HEK293 (cell line): ENCODE measurements at regions not wholly inside any gene's neighbourhood (a gene's known extent, or its start where the extent isn't known, plus 50 kb on each side); places are given as distances from the start of the nearest gene placed in this dataset.

Experiments
- CTCF ChIA-PET: fragments of 350-600 bp; formaldehyde crosslinking; extraction: SDS; loops from one replicate; lab custom pipeline; 2021; ENCODE audit warnings: antibody characterized with exemption; lab: Yijun Ruan, JAX
- POLR2A ChIA-PET: fragments of 300-600 bp; formaldehyde crosslinking; extraction: SDS; loops from one replicate; lab custom pipeline; 2020; ENCODE audit warnings: antibody characterized with exemption, inconsistent platforms; lab: Yijun Ruan, JAX
- H3K27ac ChIP-seq: fragments of 200-500 bp; sonication (Bioruptor generic); 2 replicates; pipeline ENCODE4 v1.5.1; 2014; ENCODE audit warnings: low read depth, low read length, control low read depth, inconsistent platforms; ENCODE audit errors: extremely low read depth
- H3K36me3 ChIP-seq, 2 experiments: fragments of 200-500 bp in 1 of 2; sonication (Bioruptor generic) in 1 of 2; 1 replicate in 1 of 2; 2 replicates in 1 of 2; pipeline ENCODE4 v1.5.1; 2014 to 2017; ENCODE audit warnings: inconsistent platforms in 2 of 2, low read length in 2 of 2; ENCODE audit not compliant: control insufficient read depth in 2 of 2, insufficient read depth in 1 of 2
- H3K4me1 ChIP-seq: fragments of 200-500 bp; sonication (Bioruptor generic); 2 replicates; pipeline ENCODE4 v1.5.1; 2014; ENCODE audit warnings: mild to moderate bottlenecking, low read length, inconsistent platforms; ENCODE audit not compliant: control insufficient read depth, insufficient read depth
- H3K4me3 ChIP-seq: 2 replicates; pipeline ENCODE4 v1.5.1; 2011; ENCODE audit warnings: low read depth, mild to moderate bottlenecking, control low read depth, low read length, moderate library complexity
- H3K9me3 ChIP-seq: fragments of 200-500 bp; sonication (Bioruptor generic); 2 replicates; pipeline ENCODE4 v1.5.1; 2014; ENCODE audit warnings: low read depth, low read length, inconsistent platforms; ENCODE audit not compliant: control insufficient read depth, insufficient read depth
- KLF9 ChIP-seq: fragments of 450-650 bp; formaldehyde crosslinking; IDR thresholded peaks from 2 replicates; pipeline ENCODE4 v1.5.1; 2016; ENCODE audit warnings: missing biosample characterization, missing genetic modification characterization, low read depth
- OSR2 ChIP-seq: fragments of 450-650 bp; formaldehyde crosslinking; IDR thresholded peaks from 2 replicates; pipeline ENCODE4 v1.5.1; 2016; ENCODE audit warnings: missing biosample characterization, missing genetic modification characterization
- REST ChIP-seq: fragments of 450-650 bp; formaldehyde crosslinking; IDR thresholded peaks from 2 replicates; pipeline ENCODE4 v1.5.1; 2016; ENCODE audit warnings: missing biosample characterization, missing genetic modification characterization
- SP7 ChIP-seq: fragments of 450-650 bp; formaldehyde crosslinking; IDR thresholded peaks from 2 replicates; pipeline ENCODE4 v1.5.1; 2016; ENCODE audit warnings: missing biosample characterization, missing genetic modification characterization
- ZBTB10 ChIP-seq: fragments of 450-650 bp; formaldehyde crosslinking; IDR thresholded peaks from 2 replicates; pipeline ENCODE4 v1.5.1; 2016; ENCODE audit warnings: missing biosample characterization, missing genetic modification characterization
- ZNF184 ChIP-seq: fragments of 450-650 bp; IDR thresholded peaks from 2 replicates; pipeline ENCODE4 v1.5.1; 2018; ENCODE audit warnings: missing biosample characterization, mild to moderate bottlenecking, missing genetic modification characterization
- ZNF362 ChIP-seq: fragments of 450-650 bp; formaldehyde crosslinking; IDR thresholded peaks from 2 replicates; pipeline ENCODE4 v1.5.1; 2016; ENCODE audit warnings: missing biosample characterization, missing genetic modification characterization
- ZNF394 ChIP-seq: fragments of 450-650 bp; formaldehyde crosslinking; IDR thresholded peaks from 2 replicates; pipeline ENCODE4 v1.5.1; 2016; ENCODE audit warnings: missing biosample characterization, missing genetic modification characterization, mild to moderate bottlenecking, moderate library complexity, borderline replicate concordance
- ZNF548 ChIP-seq: fragments of 450-650 bp; formaldehyde crosslinking; IDR thresholded peaks from 2 replicates; pipeline ENCODE4 v1.5.1; 2016; ENCODE audit warnings: missing biosample characterization, missing genetic modification characterization
- ZNF571 ChIP-seq: fragments of 450-650 bp; formaldehyde crosslinking; IDR thresholded peaks from 2 replicates; pipeline ENCODE4 v1.5.0; 2017; ENCODE audit warnings: missing biosample characterization, missing genetic modification characterization
- ZNF600 ChIP-seq: fragments of 450-650 bp; formaldehyde crosslinking; IDR thresholded peaks from 2 replicates; pipeline ENCODE4 v1.5.1; 2016; ENCODE audit warnings: missing biosample characterization, missing genetic modification characterization
- ZNF610 ChIP-seq: fragments of 450-650 bp; formaldehyde crosslinking; IDR thresholded peaks from 2 replicates; pipeline ENCODE4 v1.5.1; 2016; ENCODE audit warnings: missing biosample characterization, missing genetic modification characterization, borderline replicate concordance
- ZNF747 ChIP-seq: fragments of 450-650 bp; formaldehyde crosslinking; IDR thresholded peaks from 2 replicates; pipeline ENCODE4 v1.5.1; 2016; ENCODE audit warnings: missing biosample characterization, missing genetic modification characterization
- ZNF777 ChIP-seq: fragments of 450-650 bp; formaldehyde crosslinking; IDR thresholded peaks from 2 replicates; pipeline ENCODE4 v1.5.1; 2017; ENCODE audit warnings: missing biosample characterization, missing genetic modification characterization, borderline replicate concordance
- ZNF792 ChIP-seq: fragments of 450-650 bp; formaldehyde crosslinking; IDR thresholded peaks from 2 replicates; pipeline ENCODE4 v1.5.1; 2016; ENCODE audit warnings: missing biosample characterization, missing genetic modification characterization
- ZNF837 ChIP-seq: fragments of 450-650 bp; formaldehyde crosslinking; IDR thresholded peaks from 2 replicates; pipeline ENCODE4 v1.5.1; 2016; ENCODE audit warnings: missing biosample characterization, missing genetic modification characterization
- ZSCAN23 ChIP-seq: fragments of 450-650 bp; formaldehyde crosslinking; IDR thresholded peaks from 2 replicates; pipeline ENCODE4 v1.5.1; 2016; ENCODE audit warnings: missing biosample characterization, missing genetic modification characterization
- ZXDB ChIP-seq: fragments of 450-650 bp; formaldehyde crosslinking; IDR thresholded peaks from 2 replicates; pipeline ENCODE4 v1.5.1; 2016; ENCODE audit warnings: missing biosample characterization, missing genetic modification characterization
- TF ChIP-seq, protein P1 (sequence below): fragments of 450-650 bp; formaldehyde crosslinking; IDR thresholded peaks from 2 replicates; pipeline ENCODE4 v1.5.1; 2016; ENCODE audit warnings: missing biosample characterization, missing genetic modification characterization
- TF ChIP-seq, protein P2 (sequence below): fragments of 450-650 bp; formaldehyde crosslinking; IDR thresholded peaks from 2 replicates; pipeline ENCODE4 v1.5.0; 2017; ENCODE audit warnings: missing biosample characterization, missing genetic modification characterization, borderline replicate concordance
- TF ChIP-seq, protein P3 (sequence below): IDR thresholded peaks from 2 replicates; pipeline ENCODE4 v1.6.1; 2011; ENCODE audit warnings: mild to moderate bottlenecking, low read depth, low read length, borderline replicate concordance

DNA sequence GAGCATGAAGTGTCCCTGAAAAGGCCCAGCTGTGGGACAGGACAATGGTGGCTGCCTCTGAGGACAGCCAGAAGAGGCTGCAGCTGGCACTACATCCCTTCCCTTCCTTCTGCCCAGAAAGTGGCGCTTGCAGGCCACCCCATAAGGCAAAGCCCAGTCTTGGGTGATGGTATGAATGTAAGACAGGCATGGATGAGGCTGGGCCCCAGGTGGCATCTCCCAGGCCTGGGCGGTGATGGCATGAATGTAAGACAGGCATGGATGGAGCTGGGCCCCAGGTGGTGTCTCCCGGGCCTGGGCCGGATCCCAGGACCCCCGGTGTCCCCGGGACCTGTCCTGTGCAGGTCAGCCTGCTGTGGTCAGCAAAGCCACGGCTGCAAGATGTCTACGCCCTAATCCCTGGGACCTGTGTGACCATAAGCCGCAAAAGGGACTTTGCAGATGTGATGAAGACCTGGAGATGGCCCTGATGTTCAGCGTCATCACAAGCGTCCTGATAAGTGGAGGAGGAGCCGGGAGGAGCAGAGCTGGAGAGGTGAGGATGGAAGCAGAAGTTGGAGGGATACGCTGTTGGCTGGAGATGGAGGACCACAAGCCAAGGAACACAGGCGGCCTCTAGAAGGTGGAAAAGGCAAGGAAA is 181.1 kb downstream of the CTTN start:
- CTCF ChIA-PET, result interaction anchor here (0.6 kb wide), 1 partner anchor 140 kb away, joined by 6 read pairs; no protein-coding TSS in a partner anchor
- POLR2A ChIA-PET, result no interaction called here
- TF ChIP-seq, protein P1, sequence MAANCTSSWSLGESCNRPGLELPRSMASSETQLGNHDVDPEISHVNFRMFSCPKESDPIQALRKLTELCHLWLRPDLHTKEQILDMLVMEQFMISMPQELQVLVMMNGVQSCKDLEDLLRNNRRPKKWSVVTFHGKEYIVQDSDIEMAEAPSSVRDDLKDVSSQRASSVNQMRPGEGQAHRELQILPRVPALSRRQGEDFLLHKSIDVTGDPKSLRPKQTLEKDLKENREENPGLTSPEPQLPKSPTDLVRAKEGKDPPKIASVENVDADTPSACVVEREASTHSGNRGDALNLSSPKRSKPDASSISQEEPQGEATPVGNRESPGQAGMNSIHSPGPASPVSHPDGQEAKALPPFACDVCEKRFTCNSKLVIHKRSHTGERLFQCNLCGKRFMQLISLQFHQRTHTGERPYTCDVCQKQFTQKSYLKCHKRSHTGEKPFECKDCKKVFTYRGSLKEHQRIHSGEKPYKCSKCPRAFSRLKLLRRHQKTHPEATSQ, result no peak
- TF ChIP-seq ZNF571 (tag by site-specific recombination) (no peak), OSR2 (tag by site-specific recombination) (no peak), ZNF362 (tag by site-specific recombination) (no peak), SP7 (tag by site-specific recombination) (no peak), ZNF394 (tag by site-specific recombination) (no peak), ZNF548 (tag by site-specific recombination) (no peak), ZXDB (tag by site-specific recombination) (no peak), ZNF837 (tag by site-specific recombination) (no peak), ZSCAN23 (no peak), ZNF777 (tag by site-specific recombination) (no peak), ZNF600 (tag by site-specific recombination) (no peak), ZNF792 (tag by site-specific recombination) (no peak), KLF9 (tag by site-specific recombination) (no peak)
- TF ChIP-seq, protein P2, sequence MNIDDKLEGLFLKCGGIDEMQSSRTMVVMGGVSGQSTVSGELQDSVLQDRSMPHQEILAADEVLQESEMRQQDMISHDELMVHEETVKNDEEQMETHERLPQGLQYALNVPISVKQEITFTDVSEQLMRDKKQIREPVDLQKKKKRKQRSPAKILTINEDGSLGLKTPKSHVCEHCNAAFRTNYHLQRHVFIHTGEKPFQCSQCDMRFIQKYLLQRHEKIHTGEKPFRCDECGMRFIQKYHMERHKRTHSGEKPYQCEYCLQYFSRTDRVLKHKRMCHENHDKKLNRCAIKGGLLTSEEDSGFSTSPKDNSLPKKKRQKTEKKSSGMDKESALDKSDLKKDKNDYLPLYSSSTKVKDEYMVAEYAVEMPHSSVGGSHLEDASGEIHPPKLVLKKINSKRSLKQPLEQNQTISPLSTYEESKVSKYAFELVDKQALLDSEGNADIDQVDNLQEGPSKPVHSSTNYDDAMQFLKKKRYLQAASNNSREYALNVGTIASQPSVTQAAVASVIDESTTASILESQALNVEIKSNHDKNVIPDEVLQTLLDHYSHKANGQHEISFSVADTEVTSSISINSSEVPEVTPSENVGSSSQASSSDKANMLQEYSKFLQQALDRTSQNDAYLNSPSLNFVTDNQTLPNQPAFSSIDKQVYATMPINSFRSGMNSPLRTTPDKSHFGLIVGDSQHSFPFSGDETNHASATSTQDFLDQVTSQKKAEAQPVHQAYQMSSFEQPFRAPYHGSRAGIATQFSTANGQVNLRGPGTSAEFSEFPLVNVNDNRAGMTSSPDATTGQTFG, result no peak
- Histone ChIP-seq H3K4me3 (no peak overlapping the region), H3K4me1 (no peaks in the 10 kb centered on the region), H3K9me3 (no peaks in the 10 kb centered on the region), H3K36me3 (no peaks in the 10 kb centered on the region), H3K27ac (no peak overlapping the region)

DNA sequence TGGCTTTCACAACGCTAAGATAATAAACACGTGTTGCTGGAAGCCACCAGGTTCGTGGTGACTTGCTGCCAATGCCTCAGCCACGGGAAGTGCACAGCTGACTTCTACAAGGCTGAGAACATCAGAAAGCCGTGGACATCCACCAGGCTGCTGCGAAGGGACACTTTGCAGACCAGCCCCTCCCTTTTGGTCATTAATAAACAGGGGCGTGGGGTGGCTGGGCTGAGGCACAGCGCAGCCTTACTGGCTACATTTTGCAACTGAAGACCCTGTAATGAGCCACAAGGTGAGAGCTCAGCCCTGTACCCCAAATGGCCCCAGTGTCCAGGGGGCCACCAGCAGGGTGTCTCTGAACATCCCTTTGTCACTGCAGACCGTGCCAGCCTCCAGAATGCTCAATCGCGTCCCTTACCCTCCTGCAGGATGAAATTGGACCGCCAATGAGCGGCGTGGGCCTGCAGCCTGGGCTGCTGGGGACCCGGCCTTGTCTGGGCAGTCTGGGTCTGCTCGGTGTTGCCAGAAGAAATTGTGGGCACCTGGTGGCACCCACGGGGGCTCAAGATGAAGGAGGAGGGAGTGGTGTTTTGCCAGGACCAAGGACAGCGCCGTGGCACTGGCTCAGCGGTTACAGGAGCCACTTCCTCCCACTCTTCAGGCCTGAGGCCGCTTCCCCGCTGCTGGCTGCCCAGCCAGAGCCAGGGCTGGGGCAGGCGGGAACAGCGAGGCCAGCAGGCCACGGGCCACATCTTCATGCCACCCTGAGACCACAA is 181.9 kb downstream of the CTTN start:
- no peaks in the 10 kb centered on the region for H3K4me1 ChIP-seq
- H3K36me3 ChIP-seq, result no peaks in the 10 kb centered on the region
- H3K9me3 ChIP-seq, result no peaks in the 10 kb centered on the region
- no peak overlapping the region for H3K4me3 ChIP-seq
- no peak overlapping the region for H3K27ac ChIP-seq
- ChIA-PET POLR2A (no interaction called here), CTCF (interaction anchor here (0.6 kb wide), 1 partner anchor 141 kb away, joined by 6 read pairs; no protein-coding TSS in a partner anchor)
- TF ChIP-seq, protein P3, sequence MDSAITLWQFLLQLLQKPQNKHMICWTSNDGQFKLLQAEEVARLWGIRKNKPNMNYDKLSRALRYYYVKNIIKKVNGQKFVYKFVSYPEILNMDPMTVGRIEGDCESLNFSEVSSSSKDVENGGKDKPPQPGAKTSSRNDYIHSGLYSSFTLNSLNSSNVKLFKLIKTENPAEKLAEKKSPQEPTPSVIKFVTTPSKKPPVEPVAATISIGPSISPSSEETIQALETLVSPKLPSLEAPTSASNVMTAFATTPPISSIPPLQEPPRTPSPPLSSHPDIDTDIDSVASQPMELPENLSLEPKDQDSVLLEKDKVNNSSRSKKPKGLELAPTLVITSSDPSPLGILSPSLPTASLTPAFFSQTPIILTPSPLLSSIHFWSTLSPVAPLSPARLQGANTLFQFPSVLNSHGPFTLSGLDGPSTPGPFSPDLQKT, result no peak
- TF ChIP-seq ZNF747 (no peak), ZNF610 (tag by site-specific recombination) (no peak), ZBTB10 (tag by site-specific recombination) (no peak), ZNF184 (tag by site-specific recombination) (no peak), REST (tag by site-specific recombination) (peak; percentile 94)
